H9 (cell line): ENCODE measurements at regions not wholly inside any gene's neighbourhood (a gene's known extent, or its start where the extent isn't known, plus 50 kb on each side); places are given as distances from the start of the nearest gene placed in this dataset.

Experiments
- DNase-seq: peaks from one replicate; pipeline ENCODE4 v3.0.0-alpha.2; 2017
- H2AFZ ChIP-seq: one replicate; pipeline ENCODE4 v1.6.1; 2013; ENCODE audit warnings: mild to moderate bottlenecking, low read length, control low read depth, moderate library complexity
- H2AK5ac ChIP-seq: 2 replicates; pipeline ENCODE4 v1.6.1; 2013; ENCODE audit warnings: low read length, control low read depth, mixed read lengths; ENCODE audit not compliant: insufficient read length
- H2BK120ac ChIP-seq: one replicate; pipeline ENCODE4 v1.6.1; 2013; ENCODE audit warnings: low read depth, mild to moderate bottlenecking, low read length, control low read depth, inconsistent platforms; ENCODE audit not compliant: poor library complexity, severe bottlenecking
- H2BK12ac ChIP-seq: 2 replicates; pipeline ENCODE4 v1.6.1; 2013; ENCODE audit warnings: low read length, control low read depth, mixed read lengths, low read depth; ENCODE audit not compliant: insufficient read length
- H2BK15ac ChIP-seq: 2 replicates; pipeline ENCODE4 v1.6.1; 2013; ENCODE audit warnings: low read depth, low read length, control low read depth
- H2BK20ac ChIP-seq: one replicate; pipeline ENCODE4 v1.6.1; 2013; ENCODE audit warnings: low read depth, mild to moderate bottlenecking, low read length, control low read depth, inconsistent platforms; ENCODE audit not compliant: poor library complexity, severe bottlenecking
- H2BK5ac ChIP-seq: 2 replicates; pipeline ENCODE4 v1.6.1; 2013; ENCODE audit warnings: low read length, control low read depth, mixed read lengths; ENCODE audit not compliant: insufficient read length
- H3K14ac ChIP-seq: 2 replicates; pipeline ENCODE4 v1.6.1; 2013; ENCODE audit warnings: low read length, control low read depth; ENCODE audit not compliant: insufficient read depth
- H3K18ac ChIP-seq: 2 replicates; pipeline ENCODE4 v1.6.1; 2013; ENCODE audit warnings: low read depth, mild to moderate bottlenecking, mixed read lengths, low read length, control low read depth; ENCODE audit not compliant: insufficient read length
- H3K23ac ChIP-seq: 2 replicates; pipeline ENCODE4 v1.6.1; 2013; ENCODE audit warnings: low read length, control low read depth, mixed read lengths, low read depth; ENCODE audit not compliant: insufficient read length
- H3K23me2 ChIP-seq: 2 replicates; pipeline ENCODE4 v1.6.1; 2013; ENCODE audit warnings: low read depth, mild to moderate bottlenecking, mixed read lengths, low read length, control low read depth; ENCODE audit not compliant: insufficient read length, poor library complexity, severe bottlenecking
- H3K27ac ChIP-seq: 2 replicates; pipeline ENCODE4 v1.5.1; 2013; ENCODE audit warnings: low read length, control low read depth, mixed read lengths, low read depth; ENCODE audit not compliant: insufficient read length
- H3K27me3 ChIP-seq: 2 replicates; pipeline ENCODE4 v1.6.1; 2013; ENCODE audit warnings: low read length, control low read depth, inconsistent platforms; ENCODE audit not compliant: insufficient read depth
- H3K4ac ChIP-seq: 2 replicates; pipeline ENCODE4 v1.6.1; 2013; ENCODE audit warnings: low read depth, mild to moderate bottlenecking, control low read depth, inconsistent platforms, low read length, moderate library complexity
- H3K4me1 ChIP-seq: 2 replicates; pipeline ENCODE4 v1.6.1; 2013; ENCODE audit warnings: low read length, control low read depth, inconsistent platforms; ENCODE audit not compliant: insufficient read depth
- H3K4me2 ChIP-seq: 2 replicates; pipeline ENCODE4 v1.6.1; 2013; ENCODE audit warnings: low read length, control low read depth, mixed read lengths; ENCODE audit not compliant: insufficient read length, insufficient read depth
- H3K56ac ChIP-seq: 2 replicates; pipeline ENCODE4 v1.6.1; 2013; ENCODE audit warnings: low read depth, mild to moderate bottlenecking, mixed read lengths, low read length, control low read depth; ENCODE audit not compliant: insufficient read length
- H3K79me1 ChIP-seq: 2 replicates; pipeline ENCODE4 v1.6.1; 2013; ENCODE audit warnings: low read depth, mild to moderate bottlenecking, moderate library complexity, low read length, control low read depth, inconsistent platforms; ENCODE audit not compliant: insufficient read depth, poor library complexity, severe bottlenecking
- H3K79me2 ChIP-seq: 2 replicates; pipeline ENCODE4 v1.6.1; 2013; ENCODE audit warnings: low read length, control low read depth, inconsistent platforms; ENCODE audit not compliant: insufficient read depth
- H3K9ac ChIP-seq: 2 replicates; pipeline ENCODE4 v1.6.1; 2013; ENCODE audit warnings: low read length, control low read depth, mixed read lengths; ENCODE audit not compliant: insufficient read length; ENCODE audit errors: extremely low read depth
- H3K9me3 ChIP-seq: one replicate; pipeline ENCODE4 v1.6.1; 2013; ENCODE audit warnings: low read depth, low read length, inconsistent platforms; ENCODE audit not compliant: control insufficient read depth
- H3T11ph ChIP-seq: one replicate; pipeline ENCODE4 v1.6.1; 2013; ENCODE audit warnings: mild to moderate bottlenecking, low read length, control low read depth, inconsistent platforms
- H4K20me1 ChIP-seq: one replicate; pipeline ENCODE4 v1.6.1; 2013; ENCODE audit not compliant: control insufficient read depth, insufficient read length, insufficient read depth
- H4K5ac ChIP-seq: 2 replicates; pipeline ENCODE4 v1.6.1; 2013; ENCODE audit warnings: low read depth, mild to moderate bottlenecking, mixed read lengths, low read length, control low read depth; ENCODE audit not compliant: insufficient read length
- H4K8ac ChIP-seq: replicated peaks from 2 replicates; pipeline ENCODE4 v1.6.1; 2013; ENCODE audit warnings: low read length, control low read depth, mixed read lengths, low read depth; ENCODE audit not compliant: insufficient read length
- H4K91ac ChIP-seq: 2 replicates; pipeline ENCODE4 v1.6.1; 2013; ENCODE audit warnings: low read depth, mild to moderate bottlenecking, moderate library complexity, mixed read lengths, low read length, control low read depth; ENCODE audit not compliant: insufficient read length
- H3K27ac Mint-ChIP-seq, 3 experiments: 2 replicates in 2 of 3; 3 replicates in 1 of 3; pipeline ENCODE4 v1.8.0; 2020 to 2021; ENCODE audit warnings: mixed read lengths in 3 of 3, mild to moderate bottlenecking in 1 of 3, moderate library complexity in 1 of 3
- H3K27me3 Mint-ChIP-seq: 2 replicates; pipeline ENCODE4 v1.8.0; 2021; ENCODE audit warnings: low read depth, mild to moderate bottlenecking, moderate library complexity, mixed read lengths
- H3K36me3 Mint-ChIP-seq, 3 experiments: 2 replicates in 2 of 3; 3 replicates in 1 of 3; pipeline ENCODE4 v1.8.0; 2020 to 2021; ENCODE audit warnings: low read depth in 3 of 3, mixed read lengths in 3 of 3; ENCODE audit not compliant: insufficient read depth in 1 of 3
- H3K4me1 Mint-ChIP-seq, 2 experiments: 2 replicates each; pipeline ENCODE4 v1.8.0; 2020; ENCODE audit warnings: mixed read lengths in 2 of 2
- H3K4me3 Mint-ChIP-seq, 2 experiments: 2 replicates in 1 of 2; 3 replicates in 1 of 2; pipeline ENCODE4 v1.8.0; 2020 to 2021; ENCODE audit warnings: mild to moderate bottlenecking in 2 of 2, mixed read lengths in 2 of 2, moderate library complexity in 1 of 2
- H3K9me3 Mint-ChIP-seq, 2 experiments: 2 replicates in 1 of 2; 3 replicates in 1 of 2; pipeline ENCODE4 v1.8.0; 2020; ENCODE audit warnings: mild to moderate bottlenecking in 2 of 2, mixed read lengths in 2 of 2, moderate library complexity in 1 of 2
- WGBS: extraction: QIAGEN DNeasy Blood & Tissue Kit; methylation state at CpG from one replicate; pipeline ENCODE4 v1.1.7; 2013; ENCODE audit warnings: missing lambda C conversion rate, low lambda C conversion rate, mixed read lengths; ENCODE audit not compliant: insufficient read length; ENCODE audit errors: extremely low coverage; 5-methylcytosine and 5-hydroxymethylcytosine counted together
- TF ChIP-seq, protein P1 (sequence below): fragments of 200-600 bp; sonication (generic); conservative IDR thresholded peaks from 3 replicates; pipeline ENCODE4 v1.8.0; 2021; ENCODE audit warnings: antibody characterized with exemption, mild to moderate bottlenecking

DNA sequence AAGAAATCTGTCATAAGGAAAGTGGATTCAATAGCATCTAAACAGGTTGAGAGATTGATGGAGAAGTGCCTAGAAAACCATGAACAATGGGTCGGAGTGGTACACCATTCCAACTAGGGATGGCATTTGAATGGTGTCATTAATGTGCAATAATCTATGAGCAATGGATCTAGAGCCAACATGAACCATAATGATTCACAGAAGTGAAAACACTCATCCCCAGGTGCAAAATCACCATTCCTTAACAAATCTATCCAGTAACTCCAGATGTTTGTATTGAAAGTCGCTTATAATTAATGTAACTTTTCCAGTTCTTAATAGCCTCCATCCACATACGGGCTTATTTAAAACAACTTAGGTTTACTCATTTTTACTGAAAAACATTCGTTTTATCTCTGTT, 201.3 kb upstream of the ADGRL4 start:
- H3K27ac Mint-ChIP-seq = no peak overlapping the region

More for the DNA sequence above, 201.3 kb upstream of the ADGRL4 start:
- Histone ChIP-seq H3K4ac (no peak overlapping the region), H3K9me3 (no peaks in the 10 kb centered on the region), H3K14ac (no peak overlapping the region), H3K56ac (no peak overlapping the region), H3K9ac (no peak overlapping the region), H2BK12ac (no peak overlapping the region), H2AK5ac (no peak overlapping the region), H3K23me2 (no peaks in the 10 kb centered on the region), H3K23ac (no peak overlapping the region), H4K91ac (no peak overlapping the region), H3K18ac (no peak overlapping the region), H3K27me3 (no peaks in the 10 kb centered on the region), H3K4me2 (no peak overlapping the region), H3K79me2 (no peaks in the 10 kb centered on the region), H3K79me1 (no peaks in the 10 kb centered on the region), H2BK20ac (no peak overlapping the region), H2BK15ac (no peak overlapping the region), H4K5ac (no peak overlapping the region), H2BK5ac (no peak overlapping the region), H4K8ac (no peak overlapping the region), H4K20me1 (no peaks in the 10 kb centered on the region), H2AFZ (no peak overlapping the region), H3K27ac (no peak overlapping the region), H3K4me1 (no peaks in the 10 kb centered on the region), H3T11ph (no peak overlapping the region), H2BK120ac (no peak overlapping the region)
- no peaks in the 10 kb centered on the region for H3K36me3 Mint-ChIP-seq
- DNase-seq = no peak
- no CpG with 5 or more reads among the region's 4 CpGs for WGBS
- H3K9me3 Mint-ChIP-seq = peaks cover 0 to 3% of the 10 kb centered on the region in 2 experiments; a peak in 2 of 5 replicates
- no peaks in the 10 kb centered on the region for H3K27me3 Mint-ChIP-seq
- TF ChIP-seq, protein P1, sequence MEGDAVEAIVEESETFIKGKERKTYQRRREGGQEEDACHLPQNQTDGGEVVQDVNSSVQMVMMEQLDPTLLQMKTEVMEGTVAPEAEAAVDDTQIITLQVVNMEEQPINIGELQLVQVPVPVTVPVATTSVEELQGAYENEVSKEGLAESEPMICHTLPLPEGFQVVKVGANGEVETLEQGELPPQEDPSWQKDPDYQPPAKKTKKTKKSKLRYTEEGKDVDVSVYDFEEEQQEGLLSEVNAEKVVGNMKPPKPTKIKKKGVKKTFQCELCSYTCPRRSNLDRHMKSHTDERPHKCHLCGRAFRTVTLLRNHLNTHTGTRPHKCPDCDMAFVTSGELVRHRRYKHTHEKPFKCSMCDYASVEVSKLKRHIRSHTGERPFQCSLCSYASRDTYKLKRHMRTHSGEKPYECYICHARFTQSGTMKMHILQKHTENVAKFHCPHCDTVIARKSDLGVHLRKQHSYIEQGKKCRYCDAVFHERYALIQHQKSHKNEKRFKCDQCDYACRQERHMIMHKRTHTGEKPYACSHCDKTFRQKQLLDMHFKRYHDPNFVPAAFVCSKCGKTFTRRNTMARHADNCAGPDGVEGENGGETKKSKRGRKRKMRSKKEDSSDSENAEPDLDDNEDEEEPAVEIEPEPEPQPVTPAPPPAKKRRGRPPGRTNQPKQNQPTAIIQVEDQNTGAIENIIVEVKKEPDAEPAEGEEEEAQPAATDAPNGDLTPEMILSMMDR = no peak
- no peak overlapping the region for H3K4me3 Mint-ChIP-seq
- H3K4me1 Mint-ChIP-seq = no peaks in the 10 kb centered on the region
